ENCODE measurements at regions not wholly inside any gene's neighbourhood (a gene's known extent, or its start where the extent isn't known, plus 50 kb on each side); places are given as distances from the start of the nearest gene placed in this dataset.

DNA sequence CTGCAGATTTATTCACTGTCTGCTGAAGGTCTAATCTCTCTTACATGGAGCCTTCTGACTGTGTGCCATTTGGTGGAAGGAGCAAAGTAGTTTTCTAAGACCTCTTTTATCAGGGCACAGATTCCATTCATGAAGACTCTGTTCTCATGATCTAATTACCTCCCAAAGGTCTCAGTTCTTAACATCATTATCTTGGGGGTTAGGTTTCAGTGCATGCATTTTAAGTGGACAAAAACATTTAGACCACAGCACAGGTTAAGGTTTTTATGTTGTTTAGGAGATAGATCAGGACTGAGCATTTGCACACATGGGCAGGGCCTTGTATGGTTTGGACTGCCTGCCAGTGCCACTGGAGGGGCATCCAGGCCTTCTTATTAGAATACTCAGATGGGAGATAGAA lies 746.1 kb downstream of the C12orf50 start:
- no peak for DNase-seq (ENCODE audit: low spot score)
- ATAC-seq: no peak

DNA sequence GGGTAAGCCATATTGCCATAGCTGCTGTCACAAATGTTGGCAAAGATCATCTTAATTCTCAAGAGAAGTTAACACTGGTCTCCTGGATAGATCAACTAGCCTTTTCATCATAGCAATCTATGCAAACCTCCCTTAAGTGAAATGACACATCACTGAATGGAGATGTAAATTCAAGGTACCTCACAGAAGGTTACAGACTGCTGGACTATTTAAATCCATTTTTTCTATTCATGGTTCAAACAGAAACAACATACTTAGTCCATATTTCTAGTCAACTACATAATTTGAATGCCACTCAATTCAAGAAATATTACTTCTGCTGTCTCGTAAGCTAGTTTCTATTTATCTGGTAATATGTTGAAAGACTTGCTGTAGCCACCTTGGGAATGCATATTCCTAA lies 748.3 kb downstream of the C12orf50 start:
- ATAC-seq: no peak
- DNase-seq (ENCODE audit: low spot score): no peak

DNA sequence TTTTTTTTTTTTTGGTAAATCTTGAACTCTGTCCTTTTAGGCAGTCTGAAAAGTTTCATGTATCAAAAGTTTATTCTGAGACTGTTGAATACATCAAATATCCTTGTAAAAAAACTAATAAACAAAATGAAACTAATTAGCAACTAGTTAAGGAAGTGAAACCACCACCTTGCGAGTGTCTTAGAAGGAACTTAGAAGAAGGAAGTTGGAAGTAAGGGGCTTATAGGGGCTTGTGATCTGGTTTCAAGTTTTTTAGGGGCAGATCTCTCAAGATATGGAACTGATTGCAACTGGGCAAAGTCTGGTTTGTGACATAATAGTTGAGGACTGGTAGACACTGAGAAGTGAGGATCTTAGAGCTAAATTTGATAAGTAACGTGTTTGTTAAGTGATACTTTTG lies 748.8 kb downstream of the C12orf50 start:
- no peak for DNase-seq (ENCODE audit: low spot score)
- ATAC-seq: no peak

DNA sequence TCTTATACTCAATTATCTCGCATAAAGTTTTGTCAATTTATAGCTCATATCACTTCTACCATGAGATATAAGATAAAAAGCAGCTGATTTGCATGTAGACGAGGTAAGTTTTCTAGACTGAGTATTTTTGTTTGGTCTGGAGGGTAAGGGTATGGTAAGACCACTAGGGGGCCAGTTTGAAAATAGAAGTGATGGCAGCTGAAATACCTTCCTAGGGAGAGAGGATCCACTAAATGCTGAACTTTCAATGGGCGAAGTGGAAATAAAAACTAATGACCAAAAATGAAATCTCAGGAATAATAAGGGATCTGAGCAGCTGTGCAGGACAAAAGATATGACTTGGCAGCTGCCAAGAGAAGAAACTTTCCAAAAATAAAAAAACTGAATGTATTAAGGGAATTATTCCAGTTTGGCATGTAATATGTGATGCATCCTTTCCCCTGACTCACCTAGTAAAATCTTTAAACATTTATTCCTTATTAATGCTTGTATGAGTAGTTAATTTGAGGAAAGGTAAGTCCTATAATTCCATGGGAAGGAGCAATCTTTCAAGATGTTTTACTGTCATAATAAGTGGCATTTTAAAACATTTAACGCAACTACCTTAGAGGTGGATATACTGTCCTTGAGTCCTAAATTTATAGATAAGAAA lies 754.5 kb downstream of the C12orf50 start:
- no peak for DNase-seq (ENCODE audit: low spot score)

DNA sequence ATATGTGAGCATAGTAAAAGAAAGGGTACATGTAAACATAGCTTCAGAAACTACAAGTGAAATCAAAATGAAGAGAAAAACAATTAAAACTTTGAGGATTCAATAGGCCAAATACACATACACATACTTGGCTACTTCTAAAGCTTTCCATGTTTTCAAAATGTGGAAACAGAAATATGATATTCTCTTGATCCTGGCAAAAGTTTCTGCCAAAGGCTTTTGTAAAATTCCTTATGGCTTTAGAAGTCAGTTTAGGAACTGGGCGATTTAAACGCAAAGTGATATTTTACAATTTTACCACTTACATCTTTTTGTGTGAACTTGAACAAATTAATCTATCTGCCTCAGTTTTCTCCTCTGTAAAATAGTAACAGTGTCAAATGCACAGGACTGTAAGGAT lies 756.4 kb downstream of the C12orf50 start:
- ATAC-seq (no peak), DNase-seq (ENCODE audit: low spot score) (no peak)

More for the DNA sequence above, 754.5 kb downstream of the C12orf50 start:
- ATAC-seq: peak; percentile 83

DNA sequence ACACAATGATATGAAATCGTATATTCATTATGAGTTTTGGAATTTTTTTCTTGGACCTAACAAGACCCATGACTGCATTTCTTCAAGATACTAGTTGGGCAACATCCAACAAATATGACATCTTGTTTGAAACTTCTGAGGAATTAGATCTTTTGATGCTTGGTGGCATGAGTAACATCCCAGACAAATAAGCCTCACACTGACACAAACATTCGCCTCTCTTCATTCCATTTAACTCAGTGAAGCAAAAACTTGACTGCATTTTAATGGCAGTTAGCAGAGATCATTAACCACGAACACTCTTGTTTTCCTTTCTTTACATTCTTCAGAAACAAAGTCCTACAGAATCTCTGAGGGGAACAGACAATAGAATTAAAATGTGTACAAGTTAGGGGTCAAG lies 758.3 kb downstream of the C12orf50 start:
- ATAC-seq (no peak), DNase-seq (ENCODE audit: low spot score) (no peak)

DNA sequence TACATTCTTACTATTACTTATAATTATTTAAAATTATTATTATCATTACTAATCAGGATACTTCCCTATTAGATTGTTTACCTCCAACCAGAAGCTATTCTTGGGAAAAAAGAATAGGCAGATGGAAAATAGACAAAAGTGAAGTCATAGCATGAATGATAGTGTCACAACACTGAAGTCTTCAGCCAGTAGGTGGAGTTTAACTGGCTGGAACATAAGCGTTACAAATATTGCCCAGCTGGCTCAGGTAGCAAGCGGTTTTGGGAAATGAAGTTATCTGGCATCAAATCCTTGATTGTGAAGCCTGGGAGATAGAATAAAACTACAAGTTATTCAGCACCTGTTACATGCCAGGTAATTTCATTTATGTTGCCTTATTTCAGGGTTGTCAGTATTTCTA lies 762.9 kb downstream of the C12orf50 start:
- DNase-seq (ENCODE audit: low spot score) (no peak), ATAC-seq (peak; percentile 86)

DNA sequence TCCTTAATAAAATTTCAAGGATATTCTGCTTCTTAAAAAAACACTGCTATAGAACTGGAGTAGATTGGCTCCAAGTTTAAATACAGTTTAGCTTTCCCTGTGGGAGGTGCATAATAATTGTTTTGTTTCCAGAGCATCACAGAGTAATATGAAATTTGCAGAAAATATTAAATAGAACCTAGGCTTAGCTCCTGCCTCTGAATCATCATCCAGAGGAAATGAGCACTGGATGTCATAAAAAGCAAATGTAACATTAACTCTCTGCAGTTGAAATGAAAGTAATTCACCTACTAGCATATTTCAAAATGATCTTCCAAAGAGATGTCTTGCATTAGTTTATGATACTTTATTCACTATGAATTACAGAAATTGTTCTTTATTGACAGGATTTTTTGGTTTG lies 769.8 kb downstream of the C12orf50 start:
- DNase-seq (ENCODE audit: low spot score): no peak
- no peak for ATAC-seq

DNA sequence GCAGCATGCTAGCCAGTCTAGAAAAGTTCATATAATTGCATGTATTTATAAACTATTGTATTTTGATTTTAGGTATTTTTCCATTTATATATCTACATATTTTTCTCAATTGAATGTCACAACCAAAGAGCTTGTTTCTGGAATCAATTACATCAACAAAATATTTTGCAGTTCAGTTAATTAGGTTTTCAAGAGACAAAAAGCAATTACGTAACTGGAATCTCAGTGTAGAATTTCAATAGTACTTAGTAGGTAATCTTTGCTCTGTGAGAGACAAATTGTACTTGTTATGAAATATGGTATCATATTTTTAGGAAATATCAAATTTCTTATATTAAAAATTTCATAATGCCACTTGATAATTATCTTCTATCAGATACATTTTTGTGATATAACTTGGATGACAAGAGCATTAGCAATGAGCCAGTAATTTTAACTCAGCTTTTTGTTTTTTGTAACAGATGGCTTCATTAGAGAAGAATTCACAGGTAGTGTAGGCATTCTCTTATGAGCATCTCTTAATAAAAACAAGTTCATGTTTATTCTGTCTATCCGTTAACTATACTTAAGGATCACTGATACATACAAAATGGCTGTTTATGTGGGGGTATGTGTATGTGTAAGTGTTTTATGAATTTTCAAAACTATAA lies 774.7 kb downstream of the C12orf50 start:
- no peak for ATAC-seq

DNA sequence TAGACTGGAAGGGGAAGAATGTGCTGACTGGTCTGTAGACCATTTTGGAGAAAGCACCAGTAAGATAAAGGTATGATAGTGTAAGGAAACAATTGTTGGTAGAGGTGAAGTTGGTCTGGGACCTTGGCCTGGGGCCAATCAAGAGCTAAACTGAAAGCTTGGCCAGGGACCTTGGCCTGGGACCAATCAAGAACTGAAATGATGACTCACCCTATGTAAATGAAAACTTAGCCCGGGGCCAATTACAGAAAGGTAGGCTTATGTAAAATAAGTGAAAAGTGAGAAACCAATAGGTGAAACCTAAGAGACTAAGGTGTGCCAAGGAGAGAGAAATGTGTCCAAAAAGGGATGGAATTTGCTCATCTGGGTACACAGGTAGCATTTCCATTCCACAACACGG lies 776.0 kb downstream of the C12orf50 start:
- DNase-seq (ENCODE audit: low spot score) (no peak), ATAC-seq (no peak)

More for the DNA sequence above, 774.7 kb downstream of the C12orf50 start:
- no peak for DNase-seq (ENCODE audit: low spot score)

DNA sequence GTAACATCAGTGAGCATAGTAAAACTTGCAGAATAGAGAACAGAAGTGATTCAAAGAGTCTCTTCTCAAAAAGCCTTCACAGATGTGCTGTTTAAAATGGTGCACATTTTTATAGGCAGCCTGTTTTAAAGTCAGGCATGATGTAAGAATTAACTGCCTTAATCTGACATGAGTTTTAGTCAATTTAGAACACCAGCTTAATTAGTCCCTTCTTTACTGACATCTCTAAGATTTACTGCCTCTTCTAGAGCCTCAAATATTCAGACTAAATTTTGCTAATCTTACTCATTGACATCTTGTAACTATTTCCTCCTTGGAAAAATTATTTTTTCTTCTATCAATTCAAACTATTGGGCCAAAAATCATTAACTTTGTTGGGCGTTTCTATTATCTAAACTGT lies 782.5 kb downstream of the C12orf50 start:
- ATAC-seq (no peak), DNase-seq (ENCODE audit: low spot score) (no peak)

DNA sequence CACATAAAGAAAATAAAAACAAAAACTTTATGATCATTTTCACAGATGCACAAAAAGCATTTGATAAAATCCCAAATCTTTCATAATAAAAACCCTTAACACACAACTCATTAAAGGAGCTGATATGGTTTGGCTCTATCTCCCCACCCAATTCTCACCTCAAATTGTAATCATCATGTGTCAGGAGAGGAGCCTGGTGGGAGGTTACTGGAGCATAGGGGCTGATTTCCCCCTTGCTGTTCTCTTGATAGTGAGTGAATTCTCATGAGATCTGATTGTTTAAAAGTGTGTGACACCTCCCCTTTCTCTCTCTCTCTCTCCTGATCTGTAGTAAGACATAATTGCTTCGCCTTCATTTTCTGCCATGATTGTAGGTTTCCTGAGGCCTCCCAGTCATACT lies 790.7 kb downstream of the C12orf50 start:
- no peak for ATAC-seq
- no peak for DNase-seq (ENCODE audit: low spot score)

DNA sequence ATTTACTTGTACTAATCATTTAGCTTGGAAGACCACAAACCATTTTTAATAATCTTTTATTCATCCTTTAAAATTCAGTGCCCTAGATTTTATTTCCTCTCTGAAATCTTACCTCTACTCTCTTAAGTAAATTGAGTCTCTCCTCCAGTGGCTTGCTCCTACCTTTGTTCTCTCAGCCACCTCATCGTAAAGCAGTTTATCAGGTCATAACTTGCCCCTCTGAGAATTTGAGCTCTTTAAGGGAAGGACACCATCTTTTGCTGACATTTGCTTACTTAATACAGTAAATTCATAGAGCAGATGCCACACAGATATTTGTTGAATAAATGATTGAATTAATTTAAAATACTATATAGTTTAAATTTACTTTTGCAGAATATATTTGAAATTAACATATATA lies 794.3 kb downstream of the C12orf50 start:
- ATAC-seq: no peak
- no peak for DNase-seq (ENCODE audit: low spot score)

DNA sequence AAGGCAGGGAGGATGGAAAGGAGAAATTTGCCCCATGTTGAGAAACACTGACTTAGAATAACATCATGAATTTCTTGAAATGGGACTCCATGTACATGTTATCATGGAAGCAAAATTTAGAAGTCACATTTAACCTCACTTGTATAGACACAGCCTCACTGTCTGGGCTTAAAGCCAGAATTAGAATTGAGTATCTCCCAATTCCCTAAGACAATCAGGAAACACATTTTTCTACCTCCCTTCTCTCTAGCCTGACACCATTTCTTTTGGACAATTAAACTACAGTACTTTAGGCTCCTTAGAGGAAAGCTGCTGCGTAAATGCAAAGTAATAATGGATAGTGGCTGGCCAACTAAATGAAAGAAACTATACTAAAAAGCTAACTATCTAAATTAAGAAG lies 795.5 kb downstream of the C12orf50 start:
- no peak for ATAC-seq
- DNase-seq (ENCODE audit: low spot score): no peak

DNA sequence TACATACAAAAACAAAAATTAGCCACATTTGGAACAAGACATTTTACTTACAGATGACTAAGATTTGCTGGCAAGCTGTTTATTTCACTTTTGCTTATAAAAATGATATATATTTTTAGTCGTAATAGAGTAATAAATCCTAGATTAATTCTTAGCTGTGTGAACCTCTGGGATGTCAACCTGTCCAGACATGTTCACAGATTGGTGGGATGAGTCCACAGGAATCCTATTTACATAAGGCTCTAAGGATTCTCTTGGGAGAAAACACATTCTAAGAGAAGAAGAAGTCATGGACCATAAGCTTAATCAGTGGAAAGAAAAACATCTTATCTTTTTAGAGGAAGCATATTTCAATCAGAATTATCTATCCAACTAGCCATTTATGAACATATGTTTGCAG lies 797.4 kb downstream of the C12orf50 start:
- no peak for DNase-seq (ENCODE audit: low spot score)
- no peak for ATAC-seq

DNA sequence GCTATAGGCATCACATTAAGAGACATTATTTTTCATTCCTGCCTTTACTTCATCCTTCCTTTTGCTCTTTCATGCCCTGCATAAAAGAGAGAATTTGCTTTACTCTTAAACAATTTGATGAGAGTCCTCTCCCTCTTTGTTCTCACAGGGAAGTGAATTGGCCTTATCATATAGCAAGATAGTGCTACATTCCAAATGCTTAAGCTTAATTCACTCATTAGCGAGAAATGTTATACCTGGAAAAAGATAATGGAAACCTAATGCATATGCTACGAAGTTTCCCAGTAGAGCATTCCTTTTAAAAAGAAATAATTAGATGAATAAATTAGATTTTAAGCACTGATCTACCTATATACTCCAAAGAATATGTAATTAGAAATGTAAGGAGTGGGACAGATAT lies 798.8 kb downstream of the C12orf50 start:
- no peak for DNase-seq (ENCODE audit: low spot score)
- no peak for ATAC-seq

DNA sequence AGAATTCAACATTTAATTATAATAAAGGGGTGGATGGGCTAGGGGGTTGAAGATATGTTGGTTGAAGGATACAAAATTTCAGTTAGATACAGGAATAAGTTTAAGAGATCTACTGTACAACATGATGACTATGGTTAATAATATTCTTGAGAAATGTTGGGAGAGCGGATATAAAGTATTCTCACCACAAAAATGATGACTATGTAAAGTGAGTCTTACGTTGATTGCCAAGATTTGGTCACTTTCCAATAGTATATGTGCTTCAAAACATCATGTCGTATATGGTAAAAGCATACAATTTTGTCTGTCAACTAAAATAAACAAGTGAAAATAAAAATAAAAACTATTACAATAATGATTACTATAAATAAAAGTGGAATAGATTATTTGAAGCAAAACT lies 802.0 kb downstream of the C12orf50 start:
- no peak for DNase-seq (ENCODE audit: low spot score)
- ATAC-seq: no peak

DNA sequence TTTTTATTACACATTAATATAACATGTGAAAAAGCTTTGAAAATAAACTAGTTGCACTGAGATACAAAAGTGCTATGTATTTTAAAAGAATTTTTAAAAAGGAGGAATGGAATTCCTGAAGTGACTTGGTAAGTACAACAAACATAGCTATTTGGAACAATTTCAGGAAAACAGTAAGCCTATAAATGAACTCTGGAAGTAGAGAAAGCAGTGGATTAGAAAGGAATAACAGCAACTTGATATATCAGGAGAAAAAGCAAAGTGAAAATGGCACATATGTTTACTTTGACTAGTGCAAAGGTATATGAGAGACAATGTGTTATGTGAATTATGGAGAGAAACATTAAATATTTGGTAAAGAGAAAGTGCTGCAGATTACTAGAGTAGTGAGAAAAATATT lies 811.7 kb downstream of the C12orf50 start:
- ATAC-seq (no peak), DNase-seq (ENCODE audit: low spot score) (no peak)

DNA sequence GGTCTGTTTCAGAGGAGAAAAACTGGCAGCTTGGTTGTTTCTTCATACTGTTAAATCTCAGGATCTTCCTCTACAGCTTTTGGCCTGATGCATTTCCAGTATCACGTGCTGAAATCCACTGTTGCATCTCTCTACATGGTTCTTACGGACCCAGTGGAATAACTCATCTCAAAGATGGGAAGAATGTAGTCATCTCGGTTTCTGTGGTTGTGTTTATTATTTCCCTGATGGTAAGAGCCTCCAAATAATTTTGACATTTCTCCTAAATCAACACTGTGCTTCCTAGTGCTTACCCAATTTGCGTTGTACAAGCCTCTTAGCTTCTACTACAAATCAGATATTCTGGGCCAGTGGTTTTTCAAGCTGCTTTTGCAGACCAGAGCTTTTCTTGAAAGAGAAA lies 812.8 kb downstream of the C12orf50 start:
- DNase-seq (ENCODE audit: low spot score) (no peak), ATAC-seq (no peak)

DNA sequence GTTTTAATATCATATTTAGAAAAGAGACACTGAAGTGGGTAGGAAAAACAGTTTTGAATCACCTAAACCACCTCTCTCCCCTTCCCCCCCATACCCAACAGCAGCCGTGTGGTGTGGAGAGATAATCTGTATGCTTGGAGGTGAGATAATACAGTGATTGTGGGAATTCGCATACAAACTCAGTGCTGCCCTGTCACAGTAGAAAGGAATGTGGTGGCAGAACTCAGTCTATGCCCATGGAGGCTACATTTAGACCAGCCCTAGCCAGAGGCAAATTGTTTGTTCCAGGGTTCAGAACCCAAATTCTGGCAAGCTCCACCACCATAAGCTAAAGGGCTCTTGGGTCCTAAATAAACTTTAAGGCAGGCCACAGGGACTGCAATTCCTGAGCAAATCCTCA lies 827.0 kb downstream of the C12orf50 start:
- DNase-seq (ENCODE audit: low spot score) (no peak), ATAC-seq (no peak)

DNA sequence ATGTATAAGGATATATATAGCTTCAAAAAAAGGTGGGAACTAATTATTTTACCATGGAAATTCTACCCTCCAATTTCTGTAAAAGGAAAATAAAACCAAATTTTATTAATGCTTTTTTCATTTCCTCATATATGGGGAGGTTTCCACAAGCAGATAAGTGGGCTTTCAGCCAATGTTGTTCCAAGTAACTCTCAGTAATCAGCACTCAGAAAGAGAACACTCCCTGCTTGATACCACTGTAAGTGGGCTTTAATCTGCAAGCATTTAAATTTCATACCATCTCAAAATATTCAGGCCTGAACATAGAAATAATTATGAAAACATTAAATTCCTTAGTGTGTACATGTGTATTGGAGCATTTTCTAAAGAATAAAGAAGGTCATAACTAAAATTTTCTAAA lies 827.6 kb downstream of the C12orf50 start:
- ATAC-seq (no peak), DNase-seq (ENCODE audit: low spot score) (no peak)

DNA sequence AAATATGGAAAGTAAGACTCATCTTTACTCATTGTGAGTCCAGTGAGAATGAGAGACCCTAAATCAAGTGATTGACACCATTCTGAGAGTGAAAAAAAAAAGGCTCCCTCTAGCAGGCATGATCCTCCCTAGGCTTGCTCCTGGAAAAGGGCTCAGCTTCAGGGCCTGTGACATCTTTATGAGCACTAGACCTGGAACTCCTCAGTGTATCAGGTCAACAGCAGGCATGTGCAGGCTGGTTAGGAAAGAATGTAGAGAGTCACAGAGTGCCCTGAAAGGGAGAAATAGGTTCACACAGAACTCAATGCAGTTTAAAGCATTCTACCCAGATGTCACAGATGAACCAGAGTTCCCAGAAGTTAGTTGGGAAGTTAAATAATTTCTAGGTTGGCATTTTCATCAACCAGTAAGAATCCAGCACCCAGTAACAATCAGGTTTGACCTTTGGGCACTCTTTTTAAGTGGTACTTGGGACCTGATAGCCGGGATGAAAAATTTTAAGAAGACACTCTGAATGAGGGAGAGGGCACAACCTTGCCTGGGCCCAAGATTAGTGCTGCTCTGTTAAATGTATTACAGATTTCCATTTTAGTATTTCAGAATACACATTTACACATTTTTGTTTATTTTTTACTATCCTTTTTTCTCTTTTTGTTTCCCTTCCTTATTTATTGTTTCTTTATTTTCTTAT lies 828.8 kb downstream of the C12orf50 start:
- no peak for ATAC-seq
- no peak for DNase-seq (ENCODE audit: low spot score)
